HG03354 (cell line): ENCODE measurements at regions not wholly inside any gene's neighbourhood (a gene's known extent, or its start where the extent isn't known, plus 50 kb on each side); places are given as distances from the start of the nearest gene placed in this dataset.
"Not testable (repeated sequence)": the region's sequence is repeated elsewhere in the genome, so short reads cannot be mapped to it uniquely, and the experiment has no call there.

Experiments
- ATAC-seq: cut with Tn5 transposase; IDR thresholded peaks from one replicate; pipeline ENCODE4 v1.9.1; 2021; ENCODE audit warnings: mild to moderate bottlenecking; ENCODE audit not compliant: unreplicated experiment, poor library complexity, severe bottlenecking

DNA sequence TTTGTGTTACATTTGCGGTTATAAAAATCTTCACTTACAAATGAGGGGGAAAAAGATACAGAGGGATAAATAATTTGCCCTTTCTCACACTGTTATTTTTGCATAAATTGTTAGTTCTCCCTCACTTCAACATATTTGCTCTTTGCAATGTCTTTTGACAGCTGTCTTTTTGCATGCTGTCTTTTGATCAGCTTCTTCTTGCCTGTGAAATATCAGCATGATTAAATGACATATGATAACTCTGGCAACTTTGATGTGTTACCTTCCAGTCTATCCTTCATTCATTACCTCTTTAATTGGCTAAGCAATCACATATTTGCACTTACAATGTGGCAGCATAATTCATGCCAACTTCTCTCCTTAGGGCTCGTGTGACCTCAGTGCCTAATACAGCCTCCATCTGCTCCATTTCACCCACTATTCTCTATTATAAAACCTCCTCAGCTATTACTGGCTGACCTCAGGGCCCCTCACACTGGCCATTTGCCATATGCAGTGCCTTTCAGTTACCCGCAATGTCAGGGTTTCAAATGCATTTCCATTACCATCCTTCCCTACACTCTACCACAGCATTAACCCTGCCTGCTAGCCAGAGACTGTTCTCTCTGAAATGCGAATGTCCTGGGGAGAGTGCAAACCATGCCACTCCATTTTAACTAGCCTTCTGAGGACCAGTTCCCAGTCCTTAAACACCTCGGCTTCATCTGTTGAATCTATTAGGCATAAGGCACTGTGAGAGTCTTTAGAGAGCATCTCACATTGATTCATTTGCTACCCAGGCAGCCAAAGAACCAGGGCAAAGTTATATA is 1056.6 kb upstream of the CHAC2 start:
- ATAC-seq = no peak

DNA sequence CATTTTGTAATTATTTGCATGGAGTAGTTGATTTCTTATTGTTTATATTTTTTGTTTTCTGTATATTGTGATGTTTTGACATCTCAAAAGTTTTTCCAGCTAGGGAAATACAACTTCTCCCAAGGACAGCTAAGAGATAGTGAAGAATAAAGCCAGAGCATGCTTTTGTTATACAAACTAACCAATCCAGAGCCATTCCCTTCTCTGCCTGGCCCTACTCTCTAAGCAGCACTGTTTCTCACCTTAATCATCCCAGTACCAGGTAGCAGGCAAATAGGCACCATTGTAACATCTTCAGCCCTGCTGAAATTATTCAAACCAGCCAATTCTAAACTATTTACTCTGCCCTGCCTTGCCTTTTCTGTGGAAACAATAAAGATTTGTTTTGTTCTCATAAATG is 1063.4 kb upstream of the CHAC2 start:
- ATAC-seq = no peak

DNA sequence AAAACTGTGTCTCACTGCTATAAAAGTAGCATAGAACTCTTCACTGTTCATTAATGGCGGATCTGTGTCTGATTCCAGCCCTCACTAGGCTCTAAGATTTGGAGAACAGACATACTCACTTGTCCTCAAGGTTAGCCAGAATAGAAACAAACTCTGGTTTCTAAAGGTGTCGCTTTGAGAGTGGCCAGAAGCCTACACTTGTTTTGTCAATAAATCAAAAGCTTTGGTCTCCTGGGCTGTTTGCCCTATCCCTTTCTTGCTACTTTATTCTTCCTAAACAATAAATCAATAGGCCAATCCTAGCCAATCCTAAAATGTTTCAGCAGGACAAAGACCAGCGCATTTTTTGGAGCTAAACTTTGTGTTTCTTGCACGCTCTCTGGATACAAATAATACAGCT is 1064.6 kb upstream of the CHAC2 start:
- ATAC-seq = no peak

DNA sequence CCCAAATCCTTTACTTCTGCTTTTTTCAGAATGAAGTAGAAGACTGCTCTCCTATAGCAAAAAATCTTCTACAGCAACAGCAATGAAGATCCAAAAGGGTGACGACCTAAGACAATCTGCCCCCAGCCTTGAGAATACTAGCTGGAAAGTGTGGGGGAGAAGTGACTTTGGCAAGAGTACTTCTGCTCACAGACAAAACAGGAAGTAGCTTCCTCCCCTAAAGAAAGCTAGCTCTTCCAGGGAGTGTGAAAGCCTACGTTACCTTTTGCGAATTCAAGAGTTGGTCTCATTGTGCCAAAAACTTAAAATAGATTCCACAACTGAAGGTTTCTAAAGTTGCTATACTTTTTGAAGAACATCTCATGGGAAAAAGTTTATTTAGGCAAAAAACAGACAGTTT is 1069.2 kb upstream of the CHAC2 start:
- ATAC-seq = no peak

DNA sequence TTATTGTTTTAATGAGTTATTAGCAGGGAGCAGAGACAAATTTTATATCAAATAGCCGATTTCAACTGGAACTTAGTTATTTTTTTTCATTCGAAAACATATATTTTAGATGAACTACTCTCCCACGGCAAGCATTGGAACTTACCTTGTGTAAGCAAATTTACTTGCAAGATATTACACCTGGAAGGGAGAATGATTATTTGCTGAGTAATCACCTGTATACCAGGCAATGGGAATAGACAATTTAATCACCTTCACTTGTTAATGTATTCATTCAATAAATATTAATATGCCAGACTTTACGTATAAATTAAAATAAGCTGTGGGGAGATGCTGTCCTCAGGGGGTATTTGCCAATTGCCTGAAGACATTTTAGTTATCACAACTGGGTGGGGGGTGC is 1069.9 kb upstream of the CHAC2 start:
- no peak for ATAC-seq

DNA sequence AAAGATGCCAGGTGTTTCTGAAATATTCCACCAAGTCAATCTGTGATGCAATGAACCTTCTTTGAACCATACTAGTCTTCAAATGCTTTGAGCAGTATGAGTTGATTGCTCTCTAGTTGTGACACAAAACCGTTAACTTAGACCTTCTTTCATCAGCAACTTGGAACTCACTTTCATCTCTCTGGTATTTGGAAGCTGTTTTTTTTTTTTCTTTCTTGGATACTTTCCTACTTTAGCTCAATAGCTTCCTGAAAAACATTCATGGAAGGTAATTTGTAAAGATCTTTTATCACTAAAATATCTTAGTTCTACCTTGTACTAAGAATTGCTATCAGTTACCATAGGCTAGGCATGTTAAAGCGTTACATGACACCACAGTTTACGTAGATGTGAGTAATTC is 1071.9 kb upstream of the CHAC2 start:
- ATAC-seq = no peak

DNA sequence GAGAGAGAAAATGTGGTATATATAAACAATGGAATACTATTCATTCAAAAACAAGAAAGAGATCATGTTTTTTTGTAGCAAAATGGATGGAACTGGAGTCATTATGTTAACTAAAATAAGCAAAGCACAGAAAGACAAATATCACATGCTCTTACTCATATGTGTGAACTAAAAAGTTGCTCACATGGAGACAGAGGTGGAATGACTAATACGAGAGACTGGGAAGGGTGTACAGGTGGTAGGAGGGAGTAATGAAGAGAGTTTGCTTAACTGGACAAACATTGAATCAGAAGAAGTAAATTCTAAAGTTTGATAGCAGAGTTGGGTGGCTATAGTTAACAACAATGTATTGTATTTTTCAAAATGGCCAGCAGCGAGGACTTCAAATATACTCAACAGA is 1080.7 kb upstream of the CHAC2 start:
- no peak for ATAC-seq

DNA sequence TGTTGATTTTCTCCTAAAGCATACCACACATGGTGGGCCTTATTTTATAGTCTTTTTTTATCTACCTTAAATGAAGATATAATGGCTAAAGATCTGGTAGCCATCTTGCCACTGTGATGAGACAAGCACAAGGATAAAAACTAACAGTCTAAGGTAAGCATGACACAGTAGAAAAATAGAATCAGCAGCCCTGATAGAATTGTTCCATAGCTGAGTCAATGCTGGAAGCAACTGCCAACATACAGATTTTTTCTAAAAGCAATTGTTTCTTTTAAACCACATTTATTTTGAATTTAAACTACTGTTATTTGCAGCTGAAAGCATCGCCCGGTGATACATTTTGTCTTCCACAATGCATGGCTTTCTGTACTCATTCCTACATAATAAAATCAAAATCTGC is 1091.5 kb upstream of the CHAC2 start:
- ATAC-seq = no peak

DNA sequence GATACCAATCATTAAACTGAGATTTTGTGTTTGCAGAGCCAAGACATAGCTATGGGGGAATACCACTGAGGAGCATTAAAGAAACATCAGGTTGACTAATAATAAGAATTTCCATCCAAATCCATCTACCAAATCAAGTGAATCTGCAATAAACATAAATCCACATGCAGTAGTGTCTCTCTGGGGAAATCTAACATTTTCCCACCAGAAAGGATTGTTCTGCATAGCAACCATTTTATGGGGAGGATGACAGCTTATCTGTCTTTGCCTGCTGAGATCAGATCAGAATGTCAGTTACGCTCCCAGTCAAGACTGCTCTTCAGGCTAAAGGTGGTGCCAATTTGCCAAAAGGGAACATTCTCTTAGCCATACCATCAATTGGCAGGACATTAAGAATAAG is 1098.9 kb upstream of the CHAC2 start:
- no peak for ATAC-seq

DNA sequence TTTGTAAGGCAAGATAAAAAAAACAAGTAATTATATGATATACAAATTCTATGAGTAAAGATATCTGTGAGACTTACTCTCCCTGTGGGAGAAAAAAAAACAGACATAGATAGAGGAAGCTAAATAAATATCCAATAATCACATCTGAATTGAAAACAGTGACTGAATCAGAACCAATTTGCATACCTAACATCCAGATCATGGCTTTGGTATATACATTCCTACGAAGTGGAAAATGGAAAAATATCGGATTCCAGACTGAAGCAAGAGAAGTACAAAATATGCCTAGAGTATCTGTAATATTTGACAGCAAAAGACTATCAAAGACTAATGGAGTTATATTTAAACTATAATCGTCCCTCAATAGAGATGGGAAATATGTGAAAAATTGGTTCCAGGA is 1108.1 kb upstream of the CHAC2 start:
- ATAC-seq = no peak

DNA sequence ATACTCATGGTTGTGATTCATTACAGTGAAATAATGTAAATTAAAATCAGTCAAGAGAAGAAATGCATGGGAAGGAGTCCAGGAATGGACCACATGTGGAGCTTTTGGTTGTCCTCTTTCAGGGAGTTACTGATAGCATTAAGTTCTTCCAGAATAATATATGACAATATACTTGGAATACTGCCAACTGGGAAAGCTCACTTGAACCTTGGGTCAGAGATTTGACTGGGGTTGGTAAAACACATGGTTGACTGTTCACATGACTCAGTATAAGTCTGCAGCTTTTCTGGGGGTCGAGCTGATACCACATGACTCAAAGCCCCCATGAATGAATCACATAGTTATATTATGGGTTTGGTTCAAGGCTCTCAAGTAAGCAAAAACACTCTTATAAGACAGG is 1109.0 kb upstream of the CHAC2 start:
- ATAC-seq = no peak

DNA sequence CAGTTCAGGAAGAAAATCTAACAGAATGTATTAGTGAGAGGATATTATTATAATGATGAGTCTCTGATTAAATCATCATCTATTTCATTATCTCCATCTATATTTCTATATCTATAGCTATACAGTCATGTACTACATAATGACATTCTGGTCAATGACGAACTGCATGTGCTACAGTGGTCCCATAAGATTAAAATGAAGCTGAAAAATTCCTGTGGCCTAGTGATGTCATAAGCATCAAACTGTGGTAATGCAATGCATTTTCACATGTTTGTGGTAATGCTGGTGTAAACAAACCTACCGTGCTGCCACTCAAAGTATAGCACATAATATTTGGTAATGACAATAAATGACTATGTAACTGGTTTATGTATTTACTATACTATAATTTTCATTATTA is 1127.9 kb upstream of the CHAC2 start:
- no peak for ATAC-seq

DNA sequence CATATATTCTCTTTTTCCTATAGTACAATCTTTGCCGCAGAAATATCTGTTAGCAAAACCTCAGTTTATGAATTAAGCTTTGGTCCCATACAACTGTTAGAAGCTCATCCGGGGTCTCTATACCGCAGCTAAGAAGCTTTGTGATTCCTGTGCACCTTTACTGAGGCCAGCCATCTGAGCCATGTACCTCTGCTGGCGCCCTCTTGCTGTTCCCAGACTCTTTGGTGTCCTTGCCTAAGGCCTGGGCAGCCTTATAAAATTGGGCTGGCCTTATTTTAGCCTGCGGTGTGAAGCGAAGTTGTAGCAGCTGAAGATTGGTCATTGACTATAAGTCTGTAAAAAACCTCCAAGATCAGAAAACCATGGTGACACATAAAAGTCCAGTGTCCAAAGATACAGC is 1135.1 kb upstream of the CHAC2 start:
- ATAC-seq = no peak

DNA sequence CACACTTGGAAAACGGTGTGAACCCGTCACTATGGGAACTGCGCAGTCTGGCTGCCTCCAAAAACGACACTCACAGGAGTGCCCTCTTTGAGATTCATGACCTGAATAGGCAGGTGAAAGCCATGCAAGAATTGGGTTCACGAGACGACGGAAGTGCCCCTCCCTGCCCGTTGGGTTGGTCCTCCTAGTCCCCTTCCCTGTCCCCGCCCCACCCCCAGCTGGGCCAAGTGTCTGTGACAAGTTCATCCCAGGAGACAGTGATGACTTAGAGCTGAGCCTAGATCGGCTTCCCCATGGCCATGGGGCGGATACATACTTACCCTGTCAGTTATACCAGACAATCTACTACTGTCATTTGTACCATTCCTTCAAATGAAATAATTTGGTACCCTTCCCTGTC is 1137.7 kb upstream of the CHAC2 start:
- no peak for ATAC-seq

DNA sequence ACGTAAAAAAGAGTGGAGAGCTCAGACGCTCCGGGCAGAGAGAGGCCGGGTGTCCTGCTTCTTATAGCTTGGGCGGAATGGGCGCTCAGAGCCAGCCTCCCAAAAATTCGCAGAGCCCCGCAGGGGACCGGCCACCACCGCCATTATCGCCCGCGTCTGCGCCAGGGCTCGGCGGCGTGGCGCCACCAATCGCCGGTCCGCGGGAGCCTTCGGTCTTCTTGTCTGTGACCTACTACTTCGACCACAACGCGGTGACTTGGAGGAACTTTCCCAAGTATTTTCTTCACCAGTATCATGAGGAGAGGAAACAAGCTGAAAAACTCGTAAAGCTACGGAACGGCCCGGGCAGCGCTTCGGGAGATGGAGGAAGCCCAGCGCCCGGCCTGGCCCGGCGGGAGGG is 1138.1 kb upstream of the CHAC2 start:
- no peak for ATAC-seq

DNA sequence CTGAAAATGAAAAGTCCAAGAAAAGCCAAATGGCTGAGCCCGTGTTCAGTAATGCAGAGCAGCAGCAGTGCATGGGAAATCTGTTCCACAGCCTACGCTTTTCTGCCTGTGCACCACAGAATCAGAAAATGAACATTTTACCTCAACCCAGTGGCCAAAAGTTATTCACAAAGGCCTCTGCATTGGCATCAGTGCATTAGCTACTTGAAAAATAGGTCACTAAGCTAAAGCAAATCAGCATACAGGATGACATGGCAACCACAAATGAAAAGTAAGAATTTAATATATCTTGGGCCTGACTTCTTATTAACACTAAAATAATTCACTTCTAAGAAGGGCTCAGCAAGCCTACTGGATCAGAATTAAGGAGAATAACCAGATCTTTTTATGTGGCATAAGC is 1145.3 kb upstream of the CHAC2 start:
- no peak for ATAC-seq

DNA sequence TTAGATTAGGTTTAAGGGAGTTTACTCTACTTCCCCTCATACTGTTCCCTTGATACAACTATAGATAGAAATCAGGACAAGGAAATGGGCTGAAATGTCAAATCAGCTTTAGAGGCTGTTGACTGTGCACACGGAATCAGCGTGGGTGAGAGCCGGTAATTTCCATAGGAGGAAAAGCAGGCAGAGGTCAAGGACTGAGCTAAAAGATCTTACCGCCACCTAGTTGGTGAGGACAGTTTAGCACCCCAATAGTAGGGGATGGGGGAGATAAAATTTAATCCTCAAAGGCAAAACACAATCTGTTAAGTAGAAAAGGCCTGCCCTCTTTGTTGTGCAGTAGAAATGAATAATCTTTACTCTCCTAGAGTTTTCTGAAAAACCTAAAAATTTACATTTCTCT is 1154.5 kb upstream of the CHAC2 start:
- ATAC-seq = no peak

DNA sequence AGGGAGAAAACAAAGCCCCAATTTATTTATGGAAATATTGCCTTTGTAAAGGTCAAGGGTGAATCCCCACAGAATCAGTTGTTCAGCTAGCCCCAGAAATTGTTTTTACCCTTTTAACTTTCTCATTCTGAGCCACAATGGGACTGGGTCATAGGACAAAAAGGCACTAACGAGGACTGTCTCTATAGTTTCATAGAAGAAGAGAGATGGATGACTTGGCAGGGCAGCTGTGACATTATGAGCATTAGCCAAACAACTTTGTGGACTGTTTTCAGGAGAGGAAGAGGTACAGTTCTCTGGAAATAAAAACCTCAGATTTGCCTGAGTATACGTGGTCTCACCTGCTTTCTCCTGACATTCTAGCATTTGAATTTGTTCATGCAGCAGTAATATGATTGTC is 1155.8 kb upstream of the CHAC2 start:
- ATAC-seq = no peak

DNA sequence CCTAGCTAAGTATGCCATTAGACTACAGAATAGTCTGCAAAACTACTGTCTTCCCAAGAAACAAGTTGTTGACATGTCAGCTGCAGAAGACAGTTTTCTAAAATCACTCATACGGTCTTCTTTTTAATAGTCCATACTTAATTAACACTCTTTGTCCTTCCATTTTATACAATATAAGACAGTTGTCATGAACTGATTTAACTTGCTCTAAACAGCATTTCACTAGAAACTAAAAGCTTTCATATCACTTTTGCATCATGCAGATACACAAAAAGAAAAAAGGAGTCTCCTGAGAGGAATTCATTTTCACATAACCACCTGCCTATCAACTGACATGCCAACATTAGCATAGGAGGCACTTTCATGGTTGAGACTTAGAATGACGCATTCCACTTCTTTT is 1159.6 kb upstream of the CHAC2 start:
- no peak for ATAC-seq

DNA sequence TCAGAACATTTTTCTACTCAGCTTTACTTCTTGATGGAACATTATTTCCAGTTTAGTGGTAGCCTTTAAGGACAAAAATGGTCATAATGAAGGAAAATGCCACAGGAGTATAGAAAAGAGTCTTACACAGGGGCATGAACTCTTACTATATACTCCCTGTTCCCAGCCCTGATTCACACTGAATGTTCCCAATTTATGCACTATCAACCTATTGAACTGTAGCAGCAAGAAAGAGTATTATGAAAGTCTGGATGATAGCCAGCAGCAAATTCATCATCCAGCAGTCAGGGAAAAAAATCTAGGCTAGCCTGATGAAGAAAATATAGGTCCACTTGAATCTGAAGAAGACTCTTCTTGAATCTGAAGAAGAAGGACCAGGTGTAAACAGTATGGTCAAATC is 1170.3 kb upstream of the CHAC2 start:
- ATAC-seq = no peak

DNA sequence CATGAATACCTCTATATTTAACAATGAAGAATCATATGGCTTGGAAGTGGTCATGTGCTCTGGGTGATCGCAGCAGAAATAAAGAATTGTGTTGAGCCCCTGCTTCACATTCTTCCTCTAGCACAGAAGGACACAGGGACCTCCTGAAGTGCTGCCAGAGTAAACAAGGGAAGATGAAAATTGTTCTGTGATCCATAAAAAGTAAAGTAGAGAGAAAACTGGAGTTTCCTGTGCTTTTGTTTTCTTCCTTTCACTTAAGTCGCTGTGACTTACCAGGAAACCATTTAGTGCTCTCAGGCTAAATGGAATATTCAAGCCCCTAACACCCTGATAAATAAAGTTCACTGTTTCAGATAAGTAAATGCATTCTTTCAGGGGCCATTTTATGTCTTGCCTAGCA is 1173.6 kb upstream of the CHAC2 start:
- ATAC-seq = no peak

DNA sequence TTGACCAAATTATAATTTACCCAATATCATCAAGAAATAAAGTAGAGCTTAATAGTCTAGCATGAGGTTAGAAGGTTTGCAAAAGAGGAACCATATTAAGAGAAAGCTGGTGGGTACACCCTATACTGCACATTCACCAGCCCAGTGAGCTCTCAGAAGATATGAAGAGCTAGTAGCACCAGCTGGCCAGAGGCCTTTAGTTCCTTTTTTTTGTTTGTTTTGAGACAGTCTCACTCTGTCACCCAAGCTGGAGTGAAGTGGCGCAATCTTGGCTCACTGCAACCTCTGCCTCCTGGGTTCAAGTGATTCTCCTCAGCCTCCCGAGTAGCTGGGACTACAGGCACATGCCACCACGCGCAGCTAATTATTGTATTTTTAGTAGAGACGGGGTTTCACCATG is 1183.5 kb upstream of the CHAC2 start:
- not testable (repeated sequence) for ATAC-seq
